H9 (cell line): ENCODE measurements at regions not wholly inside any gene's neighbourhood (a gene's known extent, or its start where the extent isn't known, plus 50 kb on each side); places are given as distances from the start of the nearest gene placed in this dataset.

ENCODE experiments used
- DNase-seq: peaks from one replicate; pipeline ENCODE4 v3.0.0-alpha.2; 2017
- H2AFZ ChIP-seq: one replicate; pipeline ENCODE4 v1.6.1; 2013; ENCODE audit warnings: mild to moderate bottlenecking, low read length, control low read depth, moderate library complexity
- H2AK5ac ChIP-seq: 2 replicates; pipeline ENCODE4 v1.6.1; 2013; ENCODE audit warnings: low read length, control low read depth, mixed read lengths; ENCODE audit not compliant: insufficient read length
- H2BK120ac ChIP-seq: one replicate; pipeline ENCODE4 v1.6.1; 2013; ENCODE audit warnings: low read depth, mild to moderate bottlenecking, low read length, control low read depth, inconsistent platforms; ENCODE audit not compliant: poor library complexity, severe bottlenecking
- H2BK12ac ChIP-seq: 2 replicates; pipeline ENCODE4 v1.6.1; 2013; ENCODE audit warnings: low read length, control low read depth, mixed read lengths, low read depth; ENCODE audit not compliant: insufficient read length
- H2BK15ac ChIP-seq: 2 replicates; pipeline ENCODE4 v1.6.1; 2013; ENCODE audit warnings: low read depth, low read length, control low read depth
- H2BK20ac ChIP-seq: one replicate; pipeline ENCODE4 v1.6.1; 2013; ENCODE audit warnings: low read depth, mild to moderate bottlenecking, low read length, control low read depth, inconsistent platforms; ENCODE audit not compliant: poor library complexity, severe bottlenecking
- H2BK5ac ChIP-seq: 2 replicates; pipeline ENCODE4 v1.6.1; 2013; ENCODE audit warnings: low read length, control low read depth, mixed read lengths; ENCODE audit not compliant: insufficient read length
- H3K14ac ChIP-seq: 2 replicates; pipeline ENCODE4 v1.6.1; 2013; ENCODE audit warnings: low read length, control low read depth; ENCODE audit not compliant: insufficient read depth
- H3K18ac ChIP-seq: 2 replicates; pipeline ENCODE4 v1.6.1; 2013; ENCODE audit warnings: low read depth, mild to moderate bottlenecking, mixed read lengths, low read length, control low read depth; ENCODE audit not compliant: insufficient read length
- H3K23ac ChIP-seq: 2 replicates; pipeline ENCODE4 v1.6.1; 2013; ENCODE audit warnings: low read length, control low read depth, mixed read lengths, low read depth; ENCODE audit not compliant: insufficient read length
- H3K23me2 ChIP-seq: 2 replicates; pipeline ENCODE4 v1.6.1; 2013; ENCODE audit warnings: low read depth, mild to moderate bottlenecking, mixed read lengths, low read length, control low read depth; ENCODE audit not compliant: insufficient read length, poor library complexity, severe bottlenecking
- H3K27ac ChIP-seq: 2 replicates; pipeline ENCODE4 v1.5.1; 2013; ENCODE audit warnings: low read length, control low read depth, mixed read lengths, low read depth; ENCODE audit not compliant: insufficient read length
- H3K27me3 ChIP-seq: 2 replicates; pipeline ENCODE4 v1.6.1; 2013; ENCODE audit warnings: low read length, control low read depth, inconsistent platforms; ENCODE audit not compliant: insufficient read depth
- H3K4ac ChIP-seq: 2 replicates; pipeline ENCODE4 v1.6.1; 2013; ENCODE audit warnings: low read depth, mild to moderate bottlenecking, control low read depth, inconsistent platforms, low read length, moderate library complexity
- H3K4me1 ChIP-seq: 2 replicates; pipeline ENCODE4 v1.6.1; 2013; ENCODE audit warnings: low read length, control low read depth, inconsistent platforms; ENCODE audit not compliant: insufficient read depth
- H3K4me2 ChIP-seq: 2 replicates; pipeline ENCODE4 v1.6.1; 2013; ENCODE audit warnings: low read length, control low read depth, mixed read lengths; ENCODE audit not compliant: insufficient read length, insufficient read depth
- H3K56ac ChIP-seq: 2 replicates; pipeline ENCODE4 v1.6.1; 2013; ENCODE audit warnings: low read depth, mild to moderate bottlenecking, mixed read lengths, low read length, control low read depth; ENCODE audit not compliant: insufficient read length
- H3K79me1 ChIP-seq: 2 replicates; pipeline ENCODE4 v1.6.1; 2013; ENCODE audit warnings: low read depth, mild to moderate bottlenecking, moderate library complexity, low read length, control low read depth, inconsistent platforms; ENCODE audit not compliant: insufficient read depth, poor library complexity, severe bottlenecking
- H3K79me2 ChIP-seq: 2 replicates; pipeline ENCODE4 v1.6.1; 2013; ENCODE audit warnings: low read length, control low read depth, inconsistent platforms; ENCODE audit not compliant: insufficient read depth
- H3K9ac ChIP-seq: 2 replicates; pipeline ENCODE4 v1.6.1; 2013; ENCODE audit warnings: low read length, control low read depth, mixed read lengths; ENCODE audit not compliant: insufficient read length; ENCODE audit errors: extremely low read depth
- H3K9me3 ChIP-seq: one replicate; pipeline ENCODE4 v1.6.1; 2013; ENCODE audit warnings: low read depth, low read length, inconsistent platforms; ENCODE audit not compliant: control insufficient read depth
- H3T11ph ChIP-seq: one replicate; pipeline ENCODE4 v1.6.1; 2013; ENCODE audit warnings: mild to moderate bottlenecking, low read length, control low read depth, inconsistent platforms
- H4K20me1 ChIP-seq: one replicate; pipeline ENCODE4 v1.6.1; 2013; ENCODE audit not compliant: control insufficient read depth, insufficient read length, insufficient read depth
- H4K5ac ChIP-seq: 2 replicates; pipeline ENCODE4 v1.6.1; 2013; ENCODE audit warnings: low read depth, mild to moderate bottlenecking, mixed read lengths, low read length, control low read depth; ENCODE audit not compliant: insufficient read length
- H4K8ac ChIP-seq: replicated peaks from 2 replicates; pipeline ENCODE4 v1.6.1; 2013; ENCODE audit warnings: low read length, control low read depth, mixed read lengths, low read depth; ENCODE audit not compliant: insufficient read length
- H4K91ac ChIP-seq: 2 replicates; pipeline ENCODE4 v1.6.1; 2013; ENCODE audit warnings: low read depth, mild to moderate bottlenecking, moderate library complexity, mixed read lengths, low read length, control low read depth; ENCODE audit not compliant: insufficient read length
- H3K27ac Mint-ChIP-seq, 3 experiments: 2 replicates in 2 of 3; 3 replicates in 1 of 3; pipeline ENCODE4 v1.8.0; 2020 to 2021; ENCODE audit warnings: mixed read lengths in 3 of 3, mild to moderate bottlenecking in 1 of 3, moderate library complexity in 1 of 3
- H3K27me3 Mint-ChIP-seq: 2 replicates; pipeline ENCODE4 v1.8.0; 2021; ENCODE audit warnings: low read depth, mild to moderate bottlenecking, moderate library complexity, mixed read lengths
- H3K36me3 Mint-ChIP-seq, 3 experiments: 2 replicates in 2 of 3; 3 replicates in 1 of 3; pipeline ENCODE4 v1.8.0; 2020 to 2021; ENCODE audit warnings: low read depth in 3 of 3, mixed read lengths in 3 of 3; ENCODE audit not compliant: insufficient read depth in 1 of 3
- H3K4me1 Mint-ChIP-seq, 2 experiments: 2 replicates each; pipeline ENCODE4 v1.8.0; 2020; ENCODE audit warnings: mixed read lengths in 2 of 2
- H3K4me3 Mint-ChIP-seq, 2 experiments: 2 replicates in 1 of 2; 3 replicates in 1 of 2; pipeline ENCODE4 v1.8.0; 2020 to 2021; ENCODE audit warnings: mild to moderate bottlenecking in 2 of 2, mixed read lengths in 2 of 2, moderate library complexity in 1 of 2
- H3K9me3 Mint-ChIP-seq, 2 experiments: 2 replicates in 1 of 2; 3 replicates in 1 of 2; pipeline ENCODE4 v1.8.0; 2020; ENCODE audit warnings: mild to moderate bottlenecking in 2 of 2, mixed read lengths in 2 of 2, moderate library complexity in 1 of 2
- CTCF ChIP-seq: fragments of 200-600 bp; sonication (generic); conservative IDR thresholded peaks from 3 replicates; pipeline ENCODE4 v1.8.0; 2021; ENCODE audit warnings: antibody characterized with exemption, mild to moderate bottlenecking
- WGBS: extraction: QIAGEN DNeasy Blood & Tissue Kit; methylation state at CpG from one replicate; pipeline ENCODE4 v1.1.7; 2013; ENCODE audit warnings: missing lambda C conversion rate, low lambda C conversion rate, mixed read lengths; ENCODE audit not compliant: insufficient read length; ENCODE audit errors: extremely low coverage; 5-methylcytosine and 5-hydroxymethylcytosine counted together

- H3K23me2 ChIP-seq, result no peaks in the 10 kb centered on the region
- no peak overlapping the region for H3K27ac ChIP-seq
- DNase-seq, result no peak
- no peak overlapping the region for H2BK15ac ChIP-seq
- H3K14ac ChIP-seq, result no peak overlapping the region
- H4K20me1 ChIP-seq, result no peaks in the 10 kb centered on the region
- Mint-ChIP-seq H3K27me3 (no peaks in the 10 kb centered on the region), H3K4me3 (no peak overlapping the region), H3K36me3 (peaks cover 0 to 1% (median 0%) of the 10 kb centered on the region in 3 experiments; a peak in 1 of 7 replicates), H3K27ac (no peak overlapping the region), H3K9me3 (peaks cover 0 to 2% of the 10 kb centered on the region in 2 experiments; a peak in 1 of 5 replicates), H3K4me1 (peaks cover 11 to 18% of the 10 kb centered on the region in 2 experiments)
- TF ChIP-seq CTCF, result no peak
- no peaks in the 10 kb centered on the region for H3K79me1 ChIP-seq
- H3K23ac ChIP-seq, result no peak overlapping the region
- H2BK12ac ChIP-seq, result no peak overlapping the region
- no peak overlapping the region for H2BK20ac ChIP-seq
- H4K91ac ChIP-seq, result no peak overlapping the region
- no peak overlapping the region for H2BK120ac ChIP-seq
- H4K5ac ChIP-seq, result no peak overlapping the region
- no peak overlapping the region for H4K8ac ChIP-seq
- no peak overlapping the region for H3K18ac ChIP-seq
- no peak overlapping the region for H3K9ac ChIP-seq
- no peak overlapping the region for H2AK5ac ChIP-seq
- no peak overlapping the region for H3K56ac ChIP-seq
- 0 out of 2 replicates have a peak, but pooled peaks cover 2% of the 10 kb centered on the region for H3K79me2 ChIP-seq
- H3K4me2 ChIP-seq, result no peak overlapping the region
- no peak overlapping the region for H2BK5ac ChIP-seq
- H2AFZ ChIP-seq, result no peak overlapping the region
- H3T11ph ChIP-seq, result no peak overlapping the region
- H3K4ac ChIP-seq, result no peak overlapping the region
- no peaks in the 10 kb centered on the region for H3K4me1 ChIP-seq
- H3K9me3 ChIP-seq, result no peaks in the 10 kb centered on the region
- WGBS, result no CpG with 5 or more reads among the region's 3 CpGs
- H3K27me3 ChIP-seq, result no peaks in the 10 kb centered on the region
Measured at GRCh38 chr5:71910741-71911140, 191.7 kb downstream of the CARTPT start.
